ENCODE measurements at regions not wholly inside any gene's neighbourhood (a gene's known extent, or its start where the extent isn't known, plus 50 kb on each side); places are given as distances from the start of the nearest gene placed in this dataset.

DNA sequence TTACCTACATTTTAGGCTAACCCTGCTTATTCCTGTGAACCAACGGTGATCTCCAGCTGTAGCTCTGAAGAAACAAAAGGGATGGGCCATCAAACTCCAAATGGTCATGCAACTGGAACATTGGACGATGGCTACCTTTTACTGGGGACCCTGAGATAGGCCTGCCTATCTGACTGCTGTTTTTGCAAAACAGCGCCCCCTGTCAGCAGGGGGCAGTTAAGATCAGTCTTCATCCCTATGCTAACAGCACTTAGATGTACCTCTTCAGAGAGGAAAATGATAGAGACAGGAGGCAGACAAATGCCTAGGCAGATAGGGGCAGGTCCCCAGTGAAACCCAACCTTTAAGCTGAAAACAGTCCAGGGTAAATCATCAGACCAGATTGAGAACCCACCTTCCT, 1085.4 kb upstream of the SORCS1 start:
- Histone ChIP-seq H3K4me1 (ENCODE audit: insufficient read depth, low read length) (no peaks in the 10 kb centered on the region), H3K36me3 (ENCODE audit: insufficient read depth, low read length) (no peaks in the 10 kb centered on the region), H3K27me3 (ENCODE audit: insufficient read depth, low read length) (no peaks in the 10 kb centered on the region), H3K4me3 (ENCODE audit: low read length) (no peak overlapping the region), H3K9me3 (ENCODE audit: low read length) (no peaks in the 10 kb centered on the region), H2AFZ (ENCODE audit: low read depth, low read length) (no peak overlapping the region)

GRCh38 chr10:108244443-108245228, 1080.1 kb upstream of the SORCS1 start:
- H3K9me3 ChIP-seq (ENCODE audit: low read length) = no peaks in the 10 kb centered on the region
- no peak overlapping the region for H2AFZ ChIP-seq (ENCODE audit: low read depth, low read length)
- no peaks in the 10 kb centered on the region for H3K36me3 ChIP-seq (ENCODE audit: insufficient read depth, low read length)
- H3K4me1 ChIP-seq (ENCODE audit: insufficient read depth, low read length) = no peaks in the 10 kb centered on the region
- no peaks in the 10 kb centered on the region for H3K27me3 ChIP-seq (ENCODE audit: insufficient read depth, low read length)
- H3K4me3 ChIP-seq (ENCODE audit: low read length) = no peak overlapping the region

DNA sequence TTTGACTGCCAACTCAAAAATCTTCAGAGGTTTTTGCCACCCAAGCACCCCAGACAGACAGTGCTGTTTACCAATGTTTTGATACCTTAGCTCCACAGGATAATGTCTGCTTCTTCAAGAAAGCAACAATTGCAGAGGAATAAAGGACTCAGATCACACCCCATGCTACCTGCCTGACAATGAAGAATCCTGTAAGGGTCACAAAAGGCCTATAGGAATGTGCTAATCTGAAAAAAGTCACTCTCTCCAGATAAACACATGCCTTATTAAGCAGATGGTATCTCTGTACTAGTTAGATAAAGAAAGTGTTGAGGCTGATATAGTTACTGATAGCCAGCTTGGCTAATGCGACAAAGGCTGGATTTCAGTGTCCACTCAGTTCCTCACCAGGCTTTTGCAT, 1076.7 kb upstream of the SORCS1 start:
- H3K27me3 ChIP-seq (ENCODE audit: insufficient read depth, low read length) = no peaks in the 10 kb centered on the region
- no peaks in the 10 kb centered on the region for H3K4me1 ChIP-seq (ENCODE audit: insufficient read depth, low read length)
- H2AFZ ChIP-seq (ENCODE audit: low read depth, low read length) = no peak overlapping the region
- H3K4me3 ChIP-seq (ENCODE audit: low read length) = no peak overlapping the region
- H3K36me3 ChIP-seq (ENCODE audit: insufficient read depth, low read length) = no peaks in the 10 kb centered on the region
- H3K9me3 ChIP-seq (ENCODE audit: low read length) = no peaks in the 10 kb centered on the region

- H3K4me3 ChIP-seq (ENCODE audit: low read length) = no peak overlapping the region
- H3K4me1 ChIP-seq (ENCODE audit: insufficient read depth, low read length) = no peaks in the 10 kb centered on the region
- no peak overlapping the region for H2AFZ ChIP-seq (ENCODE audit: low read depth, low read length)
- no peaks in the 10 kb centered on the region for H3K27me3 ChIP-seq (ENCODE audit: insufficient read depth, low read length)
- H3K9me3 ChIP-seq (ENCODE audit: low read length) = no peaks in the 10 kb centered on the region
- H3K36me3 ChIP-seq (ENCODE audit: insufficient read depth, low read length) = no peaks in the 10 kb centered on the region
These were observed 1073.8 kb upstream of the SORCS1 start for GRCh38 chr10:108238261-108238660.

GRCh38 chr10:108230478-108231170, 1066.1 kb upstream of the SORCS1 start:
- H3K36me3 ChIP-seq (ENCODE audit: insufficient read depth, low read length) = no peaks in the 10 kb centered on the region
- H3K27me3 ChIP-seq (ENCODE audit: insufficient read depth, low read length) = no peaks in the 10 kb centered on the region
- no peak overlapping the region for H2AFZ ChIP-seq (ENCODE audit: low read depth, low read length)
- H3K4me1 ChIP-seq (ENCODE audit: insufficient read depth, low read length) = no peaks in the 10 kb centered on the region
- no peaks in the 10 kb centered on the region for H3K9me3 ChIP-seq (ENCODE audit: low read length)
- H3K4me3 ChIP-seq (ENCODE audit: low read length) = no peak overlapping the region

DNA sequence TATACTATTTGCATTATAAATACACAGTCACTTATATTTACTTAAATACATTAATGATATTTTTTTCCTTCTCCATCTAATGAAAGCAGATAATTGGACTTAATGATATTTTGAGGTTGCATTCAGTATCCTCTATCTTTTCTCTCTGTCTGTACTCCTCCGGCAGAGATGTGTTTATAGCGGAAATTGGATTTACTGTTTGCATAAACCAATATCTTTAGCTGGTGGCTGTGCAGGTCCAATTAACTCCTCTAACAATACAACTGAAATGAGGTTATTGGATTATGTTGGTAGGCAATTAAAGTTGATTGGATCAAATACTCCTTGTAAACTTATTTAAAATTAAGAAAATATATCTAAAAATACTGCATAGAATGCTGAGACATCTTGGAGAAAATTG, 1044.2 kb upstream of the SORCS1 start:
- H3K9me3 ChIP-seq (ENCODE audit: low read length) = no peaks in the 10 kb centered on the region
- no peaks in the 10 kb centered on the region for H3K27me3 ChIP-seq (ENCODE audit: insufficient read depth, low read length)
- H3K4me1 ChIP-seq (ENCODE audit: insufficient read depth, low read length) = no peaks in the 10 kb centered on the region
- H2AFZ ChIP-seq (ENCODE audit: low read depth, low read length) = no peak overlapping the region
- H3K4me3 ChIP-seq (ENCODE audit: low read length) = no peak overlapping the region
- H3K36me3 ChIP-seq (ENCODE audit: insufficient read depth, low read length) = no peaks in the 10 kb centered on the region

DNA sequence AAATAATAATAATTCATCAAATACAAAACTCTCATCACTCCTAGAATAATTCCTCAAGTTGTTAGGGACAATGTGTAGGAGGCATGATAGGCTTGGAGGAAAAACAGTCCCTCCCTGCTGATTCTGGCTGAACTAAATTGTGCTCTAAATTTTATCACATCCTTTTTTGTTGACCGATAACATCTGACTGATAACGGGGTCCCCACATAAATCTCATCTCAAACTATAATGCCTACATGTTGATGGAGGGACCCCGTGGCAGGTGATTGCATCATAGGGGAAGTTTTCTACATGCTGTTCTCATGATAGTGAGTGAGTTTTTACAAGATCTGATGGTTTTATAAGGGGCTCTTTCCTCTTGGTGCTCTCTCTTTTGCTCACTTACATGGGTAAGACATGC, 1043.5 kb upstream of the SORCS1 start:
- Histone ChIP-seq H3K4me3 (ENCODE audit: low read length) (no peak overlapping the region), H2AFZ (ENCODE audit: low read depth, low read length) (no peak overlapping the region), H3K36me3 (ENCODE audit: insufficient read depth, low read length) (no peaks in the 10 kb centered on the region), H3K27me3 (ENCODE audit: insufficient read depth, low read length) (no peaks in the 10 kb centered on the region), H3K4me1 (ENCODE audit: insufficient read depth, low read length) (no peaks in the 10 kb centered on the region), H3K9me3 (ENCODE audit: low read length) (no peaks in the 10 kb centered on the region)

- H3K27me3 ChIP-seq (ENCODE audit: insufficient read depth, low read length) = no peaks in the 10 kb centered on the region
- no peak overlapping the region for H2AFZ ChIP-seq (ENCODE audit: low read depth, low read length)
- no peaks in the 10 kb centered on the region for H3K4me1 ChIP-seq (ENCODE audit: insufficient read depth, low read length)
- H3K4me3 ChIP-seq (ENCODE audit: low read length) = no peak overlapping the region
- H3K9me3 ChIP-seq (ENCODE audit: low read length) = no peaks in the 10 kb centered on the region
- no peaks in the 10 kb centered on the region for H3K36me3 ChIP-seq (ENCODE audit: insufficient read depth, low read length)
These were observed 1040.2 kb upstream of the SORCS1 start for GRCh38 chr10:108204528-108205305.

DNA sequence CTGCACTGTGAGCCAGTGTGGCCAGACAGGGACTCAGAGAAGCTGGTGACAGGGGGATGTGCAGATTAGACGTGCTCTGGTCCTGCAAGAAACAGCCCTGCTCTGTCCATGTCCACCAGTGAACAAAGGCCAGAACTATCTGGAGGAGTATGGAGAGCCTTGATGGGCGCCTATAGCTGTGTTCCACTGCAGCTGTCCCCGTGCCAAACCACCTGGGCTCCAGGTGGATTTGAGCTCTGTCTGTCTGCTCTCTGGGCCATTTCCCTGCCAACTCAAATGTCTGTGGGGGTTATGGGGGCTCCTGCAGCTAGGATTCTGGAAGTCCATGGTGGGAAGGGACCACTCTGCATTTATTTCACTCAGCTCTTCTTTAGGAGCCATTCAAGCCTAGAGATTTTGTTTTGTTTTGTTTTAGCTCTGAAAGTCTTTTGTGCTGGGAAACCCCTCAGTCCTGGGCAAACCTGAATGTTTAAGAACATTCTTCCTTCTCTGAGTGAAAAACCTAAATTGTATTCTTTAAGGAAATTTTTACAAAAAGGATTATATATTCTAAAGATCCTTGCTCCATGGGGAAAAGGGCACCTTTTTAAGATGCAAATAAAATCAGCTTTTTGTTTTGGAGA, 1039.5 kb upstream of the SORCS1 start:
- no peaks in the 10 kb centered on the region for H3K4me1 ChIP-seq (ENCODE audit: insufficient read depth, low read length)
- no peaks in the 10 kb centered on the region for H3K36me3 ChIP-seq (ENCODE audit: insufficient read depth, low read length)
- H3K4me3 ChIP-seq (ENCODE audit: low read length) = no peak overlapping the region
- no peaks in the 10 kb centered on the region for H3K27me3 ChIP-seq (ENCODE audit: insufficient read depth, low read length)
- H3K9me3 ChIP-seq (ENCODE audit: low read length) = no peaks in the 10 kb centered on the region
- no peak overlapping the region for H2AFZ ChIP-seq (ENCODE audit: low read depth, low read length)

- Histone ChIP-seq H3K4me3 (ENCODE audit: low read length) (no peak overlapping the region), H3K27me3 (ENCODE audit: insufficient read depth, low read length) (no peaks in the 10 kb centered on the region), H3K36me3 (ENCODE audit: insufficient read depth, low read length) (no peaks in the 10 kb centered on the region), H3K9me3 (ENCODE audit: low read length) (no peaks in the 10 kb centered on the region), H3K4me1 (ENCODE audit: insufficient read depth, low read length) (no peaks in the 10 kb centered on the region), H2AFZ (ENCODE audit: low read depth, low read length) (no peak overlapping the region)
These were observed 1023.0 kb upstream of the SORCS1 start for GRCh38 chr10:108187408-108188012.

DNA sequence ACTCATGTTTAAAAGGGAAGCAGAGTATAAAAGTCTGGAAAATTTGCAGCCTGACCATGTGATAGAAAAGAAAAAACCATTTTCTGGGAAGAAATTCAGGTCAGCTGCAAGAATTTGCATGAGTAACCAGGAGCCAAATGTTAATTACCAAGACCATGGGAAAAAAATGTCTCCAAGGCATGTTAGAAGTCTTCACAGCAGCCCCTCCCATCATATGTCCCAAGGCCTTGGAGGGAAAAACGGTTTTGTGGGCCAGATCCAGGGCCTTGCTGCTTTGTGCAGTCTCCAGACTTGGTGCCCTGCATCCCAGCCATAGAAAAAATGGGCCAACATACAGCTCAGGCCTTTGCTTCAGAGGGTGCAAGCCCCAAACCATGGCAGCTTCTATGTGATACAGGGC, 1019.6 kb upstream of the SORCS1 start:
- Histone ChIP-seq H3K9me3 (ENCODE audit: low read length) (no peaks in the 10 kb centered on the region), H3K4me3 (ENCODE audit: low read length) (no peak overlapping the region), H2AFZ (ENCODE audit: low read depth, low read length) (no peak overlapping the region), H3K36me3 (ENCODE audit: insufficient read depth, low read length) (no peaks in the 10 kb centered on the region), H3K27me3 (ENCODE audit: insufficient read depth, low read length) (no peaks in the 10 kb centered on the region), H3K4me1 (ENCODE audit: insufficient read depth, low read length) (no peaks in the 10 kb centered on the region)

- H3K9me3 ChIP-seq (ENCODE audit: low read length) = no peaks in the 10 kb centered on the region
- no peak overlapping the region for H2AFZ ChIP-seq (ENCODE audit: low read depth, low read length)
- no peaks in the 10 kb centered on the region for H3K36me3 ChIP-seq (ENCODE audit: insufficient read depth, low read length)
- no peaks in the 10 kb centered on the region for H3K4me1 ChIP-seq (ENCODE audit: insufficient read depth, low read length)
- no peaks in the 10 kb centered on the region for H3K27me3 ChIP-seq (ENCODE audit: insufficient read depth, low read length)
- no peak overlapping the region for H3K4me3 ChIP-seq (ENCODE audit: low read length)
These were observed 1016.4 kb upstream of the SORCS1 start for GRCh38 chr10:108180878-108181277.
